Liver (tissue), 8 donors: ENCODE measurements at regions not wholly inside any gene's neighbourhood (a gene's known extent, or its start where the extent isn't known, plus 50 kb on each side); places are given as distances from the start of the nearest gene placed in this dataset.

Experiments used
- DNase-seq: peaks from one replicate; pipeline ENCODE4 v3.0.0-alpha.2; 2017; ENCODE audit warnings: low spot score
- H3K27ac ChIP-seq, 2 donors: one replicate each; pipeline ENCODE4 v1.7.0; 2013; ENCODE audit warnings: inconsistent platforms in 2 of 2, low read length in 2 of 2, control low read depth in 1 of 2, low read depth in 1 of 2, mild to moderate bottlenecking in 1 of 2
- H3K27me3 ChIP-seq, 4 donors: one replicate each; pipeline versions ENCODE4 v1.6.1 to v1.7.0; 2013; ENCODE audit warnings: low read length in 3 of 4, inconsistent platforms in 1 of 4, mild to moderate bottlenecking in 1 of 4, moderate library complexity in 1 of 4; ENCODE audit not compliant: control insufficient read depth in 4 of 4, insufficient read depth in 4 of 4
- H3K36me3 ChIP-seq, 4 donors: one replicate each; pipeline versions ENCODE4 v1.6.1 to v1.7.0; 2013; ENCODE audit warnings: low read length in 3 of 4, mild to moderate bottlenecking in 3 of 4, low read depth in 1 of 4, moderate library complexity in 1 of 4; ENCODE audit not compliant: control insufficient read depth in 4 of 4, insufficient read depth in 3 of 4
- H3K4me1 ChIP-seq, 4 donors: one replicate each; pipeline versions ENCODE4 v1.6.1 to v1.7.0; 2013; ENCODE audit warnings: low read length in 3 of 4, mild to moderate bottlenecking in 3 of 4, moderate library complexity in 1 of 4; ENCODE audit not compliant: control insufficient read depth in 4 of 4, insufficient read depth in 4 of 4
- H3K4me3 ChIP-seq, 3 donors: one replicate each; pipeline versions ENCODE4 v1.6.1 to v1.7.0; 2013; ENCODE audit warnings: low read length in 3 of 3, control low read depth in 1 of 3, low read depth in 1 of 3, mild to moderate bottlenecking in 1 of 3
- H3K9ac ChIP-seq, 2 donors: one replicate each; pipeline ENCODE4 v1.7.0; 2013; ENCODE audit warnings: low read length in 2 of 2, mild to moderate bottlenecking in 2 of 2, moderate library complexity in 2 of 2, control low read depth in 1 of 2, low read depth in 1 of 2
- H3K9me3 ChIP-seq, 4 donors: one replicate each; pipeline versions ENCODE4 v1.6.1 to v1.7.0; 2013; ENCODE audit warnings: low read length in 3 of 4; ENCODE audit not compliant: control insufficient read depth in 4 of 4
- EGR1 ChIP-seq, 2 donors: IDR thresholded peaks; 2 replicates each; pipeline ENCODE4 v1.6.1; 2016 to 2018; ENCODE audit warnings: antibody characterized with exemption in 2 of 2, low read depth in 2 of 2
- FOXA1 ChIP-seq: IDR thresholded peaks from 2 replicates; pipeline ENCODE4 v1.6.1; 2016; ENCODE audit warnings: antibody characterized with exemption
- FOXA2 ChIP-seq: IDR thresholded peaks from 2 replicates; pipeline ENCODE4 v1.6.1; 2016; ENCODE audit warnings: antibody characterized with exemption
- GABPA ChIP-seq, 2 donors: IDR thresholded peaks in 1 of 2; conservative IDR thresholded peaks in 1 of 2; 2 replicates each; pipeline ENCODE4 v1.6.1; 2016; ENCODE audit warnings: antibody characterized with exemption in 2 of 2, mild to moderate bottlenecking in 1 of 2, moderate library complexity in 1 of 2
- HNF4A ChIP-seq, 2 donors: conservative IDR thresholded peaks; 2 replicates each; pipeline ENCODE4 v1.6.1; 2016; ENCODE audit warnings: antibody characterized with exemption in 2 of 2, mild to moderate bottlenecking in 2 of 2
- HNF4G ChIP-seq: IDR thresholded peaks from 2 replicates; pipeline ENCODE4 v1.6.1; 2016; ENCODE audit warnings: antibody characterized with exemption
- JUND ChIP-seq, 2 donors: IDR thresholded peaks; 2 replicates each; pipeline ENCODE4 v1.6.1; 2016; ENCODE audit warnings: antibody characterized with exemption in 2 of 2
- MAX ChIP-seq: IDR thresholded peaks from 2 replicates; pipeline ENCODE4 v1.6.1; 2016; ENCODE audit warnings: antibody characterized with exemption
- NR2F2 ChIP-seq: IDR thresholded peaks from 2 replicates; pipeline ENCODE4 v1.6.1; 2016; ENCODE audit warnings: antibody characterized with exemption
- RAD21 ChIP-seq, 2 donors: IDR thresholded peaks; 2 replicates each; pipeline ENCODE4 v1.6.1; 2016; ENCODE audit warnings: antibody characterized with exemption in 2 of 2, mild to moderate bottlenecking in 2 of 2
- RXRA ChIP-seq, 2 donors: IDR thresholded peaks; 2 replicates each; pipeline ENCODE4 v1.6.1; 2017 to 2018; ENCODE audit warnings: antibody characterized with exemption in 2 of 2, mild to moderate bottlenecking in 1 of 2
- SP1 ChIP-seq: IDR thresholded peaks from 2 replicates; pipeline ENCODE4 v1.6.1; 2018; ENCODE audit warnings: antibody characterized with exemption, mild to moderate bottlenecking
- TAF1 ChIP-seq: conservative IDR thresholded peaks from 2 replicates; pipeline ENCODE4 v1.6.1; 2016; ENCODE audit warnings: antibody characterized with exemption, mild to moderate bottlenecking
- YY1 ChIP-seq: IDR thresholded peaks from 2 replicates; pipeline ENCODE4 v1.6.1; 2016; ENCODE audit warnings: antibody characterized with exemption, mild to moderate bottlenecking
- WGBS: extraction: QIAGEN DNeasy Blood & Tissue Kit; methylation state at CpG from one replicate; pipeline ENCODE4 v1.1.7; 2013; 5-methylcytosine and 5-hydroxymethylcytosine counted together
- TF ChIP-seq, protein P1 (sequence below): IDR thresholded peaks from 2 replicates; pipeline ENCODE4 v1.6.1; 2016; ENCODE audit warnings: antibody characterized with exemption
- TF ChIP-seq, protein P2 (sequence below): IDR thresholded peaks from 2 replicates; pipeline ENCODE4 v1.6.1; 2016; ENCODE audit warnings: antibody characterized with exemption, mild to moderate bottlenecking
- TF ChIP-seq, protein P3 (sequence below): fragments of 150-350 bp; IDR thresholded peaks from 2 replicates; pipeline ENCODE4 v1.5.1; 2017; ENCODE audit warnings: improper control_type of control experiment, low read depth, low read length; ENCODE audit not compliant: missing input control
- donor health status: healthy.
- donor health status: healthy.
- donor health status: healthy.
- donor health status: healthy.
- donor health status: healthy.

- Histone ChIP-seq H3K36me3 (no peaks in the 10 kb centered on the region), H3K9ac (no peak overlapping the region), H3K27me3 (no peaks in the 10 kb centered on the region), H3K4me3 (no peak overlapping the region), H3K27ac (no peak overlapping the region), H3K4me1 (no peaks in the 10 kb centered on the region), H3K9me3 (no peaks in the 10 kb centered on the region)
- TF ChIP-seq FOXA2 (no peak), NR2F2 (no peak), GABPA (IDR thresholded peaks at IDR 0.05 in 1 of 2, conservative IDR thresholded peaks at IDR 0.05 in 1 of 2) (no peak), HNF4G (no peak), HNF4A (conservative IDR thresholded peaks at IDR 0.05) (no peak), RXRA (IDR thresholded peaks at IDR 0.05) (no peak), SP1 (no peak), TAF1 (no peak), EGR1 (IDR thresholded peaks at IDR 0.05; ENCODE audit: low read depth in 2 of 2) (no peak), YY1 (no peak), FOXA1 (no peak), RAD21 (IDR thresholded peaks at IDR 0.05) (no peak), JUND (IDR thresholded peaks at IDR 0.05) (no peak)
- TF ChIP-seq, protein P1, sequence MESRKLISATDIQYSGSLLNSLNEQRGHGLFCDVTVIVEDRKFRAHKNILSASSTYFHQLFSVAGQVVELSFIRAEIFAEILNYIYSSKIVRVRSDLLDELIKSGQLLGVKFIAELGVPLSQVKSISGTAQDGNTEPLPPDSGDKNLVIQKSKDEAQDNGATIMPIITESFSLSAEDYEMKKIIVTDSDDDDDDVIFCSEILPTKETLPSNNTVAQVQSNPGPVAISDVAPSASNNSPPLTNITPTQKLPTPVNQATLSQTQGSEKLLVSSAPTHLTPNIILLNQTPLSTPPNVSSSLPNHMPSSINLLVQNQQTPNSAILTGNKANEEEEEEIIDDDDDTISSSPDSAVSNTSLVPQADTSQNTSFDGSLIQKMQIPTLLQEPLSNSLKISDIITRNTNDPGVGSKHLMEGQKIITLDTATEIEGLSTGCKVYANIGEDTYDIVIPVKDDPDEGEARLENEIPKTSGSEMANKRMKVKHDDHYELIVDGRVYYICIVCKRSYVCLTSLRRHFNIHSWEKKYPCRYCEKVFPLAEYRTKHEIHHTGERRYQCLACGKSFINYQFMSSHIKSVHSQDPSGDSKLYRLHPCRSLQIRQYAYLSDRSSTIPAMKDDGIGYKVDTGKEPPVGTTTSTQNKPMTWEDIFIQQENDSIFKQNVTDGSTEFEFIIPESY: no peak
- TF ChIP-seq, protein P2, sequence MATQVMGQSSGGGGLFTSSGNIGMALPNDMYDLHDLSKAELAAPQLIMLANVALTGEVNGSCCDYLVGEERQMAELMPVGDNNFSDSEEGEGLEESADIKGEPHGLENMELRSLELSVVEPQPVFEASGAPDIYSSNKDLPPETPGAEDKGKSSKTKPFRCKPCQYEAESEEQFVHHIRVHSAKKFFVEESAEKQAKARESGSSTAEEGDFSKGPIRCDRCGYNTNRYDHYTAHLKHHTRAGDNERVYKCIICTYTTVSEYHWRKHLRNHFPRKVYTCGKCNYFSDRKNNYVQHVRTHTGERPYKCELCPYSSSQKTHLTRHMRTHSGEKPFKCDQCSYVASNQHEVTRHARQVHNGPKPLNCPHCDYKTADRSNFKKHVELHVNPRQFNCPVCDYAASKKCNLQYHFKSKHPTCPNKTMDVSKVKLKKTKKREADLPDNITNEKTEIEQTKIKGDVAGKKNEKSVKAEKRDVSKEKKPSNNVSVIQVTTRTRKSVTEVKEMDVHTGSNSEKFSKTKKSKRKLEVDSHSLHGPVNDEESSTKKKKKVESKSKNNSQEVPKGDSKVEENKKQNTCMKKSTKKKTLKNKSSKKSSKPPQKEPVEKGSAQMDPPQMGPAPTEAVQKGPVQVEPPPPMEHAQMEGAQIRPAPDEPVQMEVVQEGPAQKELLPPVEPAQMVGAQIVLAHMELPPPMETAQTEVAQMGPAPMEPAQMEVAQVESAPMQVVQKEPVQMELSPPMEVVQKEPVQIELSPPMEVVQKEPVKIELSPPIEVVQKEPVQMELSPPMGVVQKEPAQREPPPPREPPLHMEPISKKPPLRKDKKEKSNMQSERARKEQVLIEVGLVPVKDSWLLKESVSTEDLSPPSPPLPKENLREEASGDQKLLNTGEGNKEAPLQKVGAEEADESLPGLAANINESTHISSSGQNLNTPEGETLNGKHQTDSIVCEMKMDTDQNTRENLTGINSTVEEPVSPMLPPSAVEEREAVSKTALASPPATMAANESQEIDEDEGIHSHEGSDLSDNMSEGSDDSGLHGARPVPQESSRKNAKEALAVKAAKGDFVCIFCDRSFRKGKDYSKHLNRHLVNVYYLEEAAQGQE: no peak
- WGBS: 90% methylated on average over 3 of the region's 3 CpGs
- no peak for DNase-seq
Measured at GRCh38 chr20:1769491-1769890, 111.9 kb upstream of the SIRPG start.

GRCh38 chr20:1766731-1767130 is 109.2 kb upstream of the SIRPG start:
- 95% methylated on average over 1 of the region's 1 CpG for WGBS
- Histone ChIP-seq H3K4me3 (no peak overlapping the region), H3K36me3 (no peaks in the 10 kb centered on the region), H3K9ac (no peak overlapping the region), H3K4me1 (no peaks in the 10 kb centered on the region), H3K27me3 (no peaks in the 10 kb centered on the region), H3K9me3 (no peaks in the 10 kb centered on the region), H3K27ac (no peak overlapping the region)
- no peak for DNase-seq
- TF ChIP-seq HNF4A (conservative IDR thresholded peaks at IDR 0.05) (no peak), FOXA1 (no peak), YY1 (no peak), JUND (IDR thresholded peaks at IDR 0.05) (no peak), TAF1 (no peak), EGR1 (IDR thresholded peaks at IDR 0.05; ENCODE audit: low read depth in 2 of 2) (no peak), GABPA (IDR thresholded peaks at IDR 0.05 in 1 of 2, conservative IDR thresholded peaks at IDR 0.05 in 1 of 2) (no peak), MAX (no peak), RAD21 (IDR thresholded peaks at IDR 0.05) (no peak), NR2F2 (no peak)
- TF ChIP-seq, protein P3, sequence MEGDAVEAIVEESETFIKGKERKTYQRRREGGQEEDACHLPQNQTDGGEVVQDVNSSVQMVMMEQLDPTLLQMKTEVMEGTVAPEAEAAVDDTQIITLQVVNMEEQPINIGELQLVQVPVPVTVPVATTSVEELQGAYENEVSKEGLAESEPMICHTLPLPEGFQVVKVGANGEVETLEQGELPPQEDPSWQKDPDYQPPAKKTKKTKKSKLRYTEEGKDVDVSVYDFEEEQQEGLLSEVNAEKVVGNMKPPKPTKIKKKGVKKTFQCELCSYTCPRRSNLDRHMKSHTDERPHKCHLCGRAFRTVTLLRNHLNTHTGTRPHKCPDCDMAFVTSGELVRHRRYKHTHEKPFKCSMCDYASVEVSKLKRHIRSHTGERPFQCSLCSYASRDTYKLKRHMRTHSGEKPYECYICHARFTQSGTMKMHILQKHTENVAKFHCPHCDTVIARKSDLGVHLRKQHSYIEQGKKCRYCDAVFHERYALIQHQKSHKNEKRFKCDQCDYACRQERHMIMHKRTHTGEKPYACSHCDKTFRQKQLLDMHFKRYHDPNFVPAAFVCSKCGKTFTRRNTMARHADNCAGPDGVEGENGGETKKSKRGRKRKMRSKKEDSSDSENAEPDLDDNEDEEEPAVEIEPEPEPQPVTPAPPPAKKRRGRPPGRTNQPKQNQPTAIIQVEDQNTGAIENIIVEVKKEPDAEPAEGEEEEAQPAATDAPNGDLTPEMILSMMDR: no peak
- TF ChIP-seq, protein P2: no peak
- TF ChIP-seq, protein P1: no peak
